Stomach (tissue), 4 donors: ENCODE measurements at regions not wholly inside any gene's neighbourhood (a gene's known extent, or its start where the extent isn't known, plus 50 kb on each side); places are given as distances from the start of the nearest gene placed in this dataset.

ENCODE experiments used
- CTCF ChIP-seq, 7 experiments: fragments of 450-650 bp in 4 of 7; fragments of 200-600 bp in 3 of 7; sonication (generic) in 3 of 7; IDR thresholded peaks; one replicate each; pipeline ENCODE4 v1.5.1; 2016 to 2019; ENCODE audit warnings: antibody characterized with exemption in 7 of 7, control low read depth in 2 of 7, mild to moderate bottlenecking in 1 of 7
- EP300 ChIP-seq: sonication (generic); formaldehyde crosslinking; IDR thresholded peaks from one replicate; pipeline ENCODE4 v1.6.1; 2017; ENCODE audit warnings: antibody characterized with exemption
- POLR2A ChIP-seq, 4 donors: fragments of 450-650 bp; IDR thresholded peaks; one replicate each; pipeline ENCODE4 v1.6.1; 2016; ENCODE audit warnings: antibody characterized with exemption in 4 of 4, control low read depth in 2 of 4, mild to moderate bottlenecking in 1 of 4, moderate library complexity in 1 of 4
- POLR2AphosphoS5 ChIP-seq, 3 donors: sonication (generic); formaldehyde crosslinking; IDR thresholded peaks; one replicate each; pipeline ENCODE4 v1.6.1; 2016; ENCODE audit warnings: antibody characterized with exemption in 3 of 3

- no peak for TF ChIP-seq POLR2A (IDR thresholded peaks at IDR 0.05)
- TF ChIP-seq POLR2AphosphoS5 (IDR thresholded peaks at IDR 0.05): no peak
- no peak for TF ChIP-seq CTCF (IDR thresholded peaks at IDR 0.05)
- TF ChIP-seq EP300: no peak
These were observed 250.0 kb upstream of the SHH start for GRCh38 chr7:156062286-156062685.
